ENCODE measurements at regions not wholly inside any gene's neighbourhood (a gene's known extent, or its start where the extent isn't known, plus 50 kb on each side); places are given as distances from the start of the nearest gene placed in this dataset.

- intact Hi-C loops (cut with DNase I) = no loop called here
- no peak overlapping the region for H3K27ac ChIP-seq
Measured at GRCh38 chr15:31901501-31901900, 128.8 kb upstream of the CHRNA7 start.

DNA sequence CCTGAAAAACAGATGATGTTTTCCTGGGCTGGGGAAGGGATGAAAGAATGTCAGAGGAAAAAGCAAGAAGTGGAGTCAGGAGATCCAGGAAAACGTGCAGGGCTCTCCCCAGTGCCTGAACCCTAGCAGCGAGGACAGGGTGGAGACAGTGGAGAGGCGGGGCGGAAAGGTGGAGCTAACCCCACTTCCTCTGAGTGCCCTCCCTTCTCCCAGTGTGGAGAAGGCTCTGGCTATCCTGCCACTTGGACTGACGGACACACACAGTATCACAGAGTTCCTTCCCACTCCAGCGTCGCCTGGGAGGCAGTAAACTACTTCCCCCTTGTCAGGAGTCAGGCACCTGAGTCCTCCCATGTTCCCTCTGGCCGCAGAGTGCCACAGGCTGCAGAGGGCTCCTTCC is 125.3 kb upstream of the CHRNA7 start:
- no peak overlapping the region for H3K27ac ChIP-seq
- no peak for DNase-seq (ENCODE audit: low spot score)
- H3K4me1 ChIP-seq (replicated peaks) = no peaks in the 10 kb centered on the region
- no peaks in the 10 kb centered on the region for H3K27me3 ChIP-seq (replicated peaks; ENCODE audit: insufficient read depth)
- H3K4me3 ChIP-seq = no peak overlapping the region
- TF ChIP-seq CTCF (IDR thresholded peaks at IDR 0.05) = no peak
- no peak for TF ChIP-seq POLR2AphosphoS5 (IDR thresholded peaks at IDR 0.05)
- TF ChIP-seq POLR2A (IDR thresholded peaks at IDR 0.05) = no peak
- 14% methylated on average over 8 of the region's 8 CpGs for WGBS
- no peaks in the 10 kb centered on the region for H3K9me3 ChIP-seq
- no peaks in the 10 kb centered on the region for H3K36me3 ChIP-seq
- intact Hi-C loops (cut with DNase I) = no loop called here

More at GRCh38 chr15:31901501-31901900, 128.8 kb upstream of the CHRNA7 start:
- Histone ChIP-seq H3K27me3 (replicated peaks; ENCODE audit: insufficient read depth) (no peaks in the 10 kb centered on the region), H3K36me3 (no peaks in the 10 kb centered on the region), H3K4me3 (no peak overlapping the region), H3K9me3 (no peaks in the 10 kb centered on the region), H3K4me1 (replicated peaks) (no peaks in the 10 kb centered on the region)
- no peak for DNase-seq (ENCODE audit: low spot score)
- TF ChIP-seq POLR2A (IDR thresholded peaks at IDR 0.05) (no peak), CTCF (IDR thresholded peaks at IDR 0.05) (no peak), POLR2AphosphoS5 (IDR thresholded peaks at IDR 0.05) (no peak)
- WGBS = 95% methylated on average over 3 of the region's 3 CpGs

GRCh38 chr15:31925541-31925940 is 104.8 kb upstream of the CHRNA7 start:
- intact Hi-C loops (cut with DNase I) = no loop called here
- TF ChIP-seq POLR2A (IDR thresholded peaks at IDR 0.05) (no peak), CTCF (IDR thresholded peaks at IDR 0.05) (no peak), POLR2AphosphoS5 (IDR thresholded peaks at IDR 0.05) (no peak)
- Histone ChIP-seq H3K27me3 (replicated peaks; ENCODE audit: insufficient read depth) (no peaks in the 10 kb centered on the region), H3K36me3 (no peaks in the 10 kb centered on the region), H3K27ac (no peak overlapping the region), H3K4me3 (no peak overlapping the region), H3K9me3 (no peaks in the 10 kb centered on the region), H3K4me1 (replicated peaks) (no peaks in the 10 kb centered on the region)
- no peak for DNase-seq (ENCODE audit: low spot score)
- WGBS = 67% methylated on average over 9 of the region's 9 CpGs

DNA sequence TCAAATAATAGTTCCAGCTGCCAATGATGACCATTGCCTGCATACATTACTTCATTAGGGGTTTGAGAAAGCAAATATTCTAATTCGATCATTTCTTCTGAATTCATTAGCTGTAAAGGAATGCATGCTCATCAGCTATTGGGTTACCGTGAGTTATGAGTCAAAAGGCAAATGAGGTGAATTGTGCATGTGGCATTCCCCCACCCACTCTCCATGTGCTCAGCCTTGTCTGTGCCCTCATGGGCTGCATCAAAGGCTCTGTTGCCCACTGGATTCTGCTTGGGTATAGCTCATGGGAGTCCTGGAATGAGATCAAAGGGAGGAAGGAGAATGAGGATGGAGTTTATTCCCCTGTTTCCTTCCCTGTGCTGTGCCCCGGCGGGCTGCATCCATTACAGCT is 99.3 kb upstream of the CHRNA7 start:
- no peak for TF ChIP-seq POLR2A (IDR thresholded peaks at IDR 0.05)
- no peak for TF ChIP-seq POLR2AphosphoS5 (IDR thresholded peaks at IDR 0.05)
- TF ChIP-seq CTCF (IDR thresholded peaks at IDR 0.05) = no peak
- Histone ChIP-seq H3K27me3 (replicated peaks; ENCODE audit: insufficient read depth) (no peaks in the 10 kb centered on the region), H3K4me1 (replicated peaks) (no peaks in the 10 kb centered on the region), H3K4me3 (no peak overlapping the region), H3K27ac (no peak overlapping the region), H3K36me3 (no peaks in the 10 kb centered on the region), H3K9me3 (no peaks in the 10 kb centered on the region)
- WGBS = 84% methylated on average over 4 of the region's 4 CpGs
- DNase-seq (ENCODE audit: low spot score) = no peak
- intact Hi-C loops (cut with DNase I) = no loop called here

- intact Hi-C loops (cut with DNase I) = no loop called here
Measured at GRCh38 chr15:31932576-31932975, 97.7 kb upstream of the CHRNA7 start.

More at GRCh38 chr15:31932576-31932975, 97.7 kb upstream of the CHRNA7 start:
- no peaks in the 10 kb centered on the region for H3K27me3 ChIP-seq (replicated peaks; ENCODE audit: insufficient read depth)
- no peak overlapping the region for H3K4me3 ChIP-seq
- 84% methylated on average over 5 of the region's 5 CpGs for WGBS
- H3K36me3 ChIP-seq = no peaks in the 10 kb centered on the region
- H3K9me3 ChIP-seq = no peaks in the 10 kb centered on the region
- TF ChIP-seq POLR2A (IDR thresholded peaks at IDR 0.05) (no peak), POLR2AphosphoS5 (IDR thresholded peaks at IDR 0.05) (no peak), CTCF (IDR thresholded peaks at IDR 0.05) (no peak)
- no peaks in the 10 kb centered on the region for H3K4me1 ChIP-seq (replicated peaks)
- H3K27ac ChIP-seq = no peak overlapping the region
- no peak for DNase-seq (ENCODE audit: low spot score)

Measured in prostate gland (tissue), 2 donors.